KG1 (cell line): ENCODE measurements at regions not wholly inside any gene's neighbourhood (a gene's known extent, or its start where the extent isn't known, plus 50 kb on each side); places are given as distances from the start of the nearest gene placed in this dataset.
"Not testable (repeated sequence)": the region's sequence is repeated elsewhere in the genome, so short reads cannot be mapped to it uniquely, and the experiment has no call there.

ENCODE experiments used
- DNase-seq: peaks from one replicate; lab custom pipeline; 2025; lab: John Stamatoyannopoulos, UW

DNA sequence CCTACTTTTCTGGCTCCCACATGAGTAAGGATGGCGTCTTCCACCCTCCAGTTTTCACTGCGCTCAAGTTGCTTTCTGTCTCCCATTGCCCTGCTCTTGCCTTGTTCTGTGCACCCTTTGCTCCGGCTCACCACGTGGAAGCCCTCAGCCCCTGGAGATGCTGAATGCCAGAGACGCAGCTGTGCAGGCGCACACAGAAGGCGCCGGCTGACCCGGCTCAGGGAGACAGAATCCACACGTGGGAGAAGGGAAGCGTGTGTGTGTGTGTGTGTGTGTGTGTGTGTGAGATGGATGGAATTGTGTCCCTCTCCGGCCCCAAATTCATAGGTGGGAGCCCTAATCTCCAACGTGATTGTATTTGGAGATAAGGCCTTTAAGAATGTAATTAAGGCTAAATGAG, 118.2 kb upstream of the ERRFI1 start:
- no peak for DNase-seq

- no peak for DNase-seq
These were observed 117.0 kb upstream of the ERRFI1 start for GRCh38 chr1:8142955-8143629.

DNA sequence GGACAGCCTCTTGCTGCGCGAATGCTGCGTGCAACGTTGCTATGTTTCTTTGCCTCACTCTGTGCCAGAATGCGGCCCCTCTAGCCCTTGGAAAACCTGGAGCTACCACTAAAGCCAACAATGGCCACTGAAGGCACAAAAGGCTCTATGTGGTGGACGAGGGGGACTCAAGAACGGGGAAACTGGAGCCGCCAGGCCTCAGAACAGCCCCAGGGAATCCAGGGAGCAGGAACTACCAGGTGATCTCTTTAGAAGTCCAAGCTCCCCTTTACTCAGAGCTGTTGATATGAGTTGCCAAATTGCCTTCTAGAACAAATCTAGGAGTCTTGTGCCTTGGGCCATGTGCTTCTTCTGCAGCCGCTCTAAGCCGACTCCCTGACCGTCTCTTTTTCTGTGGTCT, 113.8 kb upstream of the ERRFI1 start:
- DNase-seq = no peak

- DNase-seq = no peak
These were observed 113.3 kb upstream of the ERRFI1 start for GRCh38 chr1:8139383-8139782.

- DNase-seq = no peak
These were observed 112.6 kb upstream of the ERRFI1 start for GRCh38 chr1:8138673-8139072.

GRCh38 chr1:8137481-8138244, 111.6 kb upstream of the ERRFI1 start:
- no peak for DNase-seq

- no peak for DNase-seq
These were observed 110.7 kb upstream of the ERRFI1 start for GRCh38 chr1:8136766-8137165.

- no peak for DNase-seq
These were observed 109.1 kb upstream of the ERRFI1 start for GRCh38 chr1:8135250-8135649.

DNA sequence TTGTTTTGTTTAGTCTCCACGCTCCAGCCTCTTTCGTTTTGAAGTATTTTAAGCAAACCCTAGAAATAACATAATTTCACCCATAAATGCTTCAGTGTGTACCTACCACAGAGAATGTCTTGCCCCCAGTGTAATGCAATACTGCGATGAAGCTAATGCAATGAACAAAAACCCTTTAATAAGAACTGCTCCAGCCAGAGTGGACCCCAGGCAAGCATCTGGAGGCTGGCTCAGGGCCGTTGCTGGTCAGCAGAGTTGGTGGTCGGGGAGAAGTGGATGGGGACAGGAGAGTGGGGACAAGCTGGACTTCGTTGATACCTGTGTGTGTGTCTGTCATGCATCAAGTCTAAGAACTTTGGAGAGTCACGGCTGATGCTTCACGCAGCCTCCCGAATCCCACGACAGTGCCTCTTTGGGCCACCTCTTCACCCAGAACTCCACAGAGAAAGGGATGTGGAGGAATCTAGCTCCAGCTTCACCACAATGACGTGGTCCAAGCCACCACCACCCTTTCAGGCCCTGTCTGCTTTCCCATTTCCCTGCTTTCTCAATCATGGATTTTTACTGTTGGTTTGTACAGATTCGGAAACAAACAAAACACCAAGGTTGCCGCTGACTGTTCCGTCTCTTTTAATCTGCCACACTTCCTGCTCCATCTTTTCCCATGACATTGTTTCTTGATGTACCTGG, 108.6 kb upstream of the ERRFI1 start:
- DNase-seq = no peak

DNA sequence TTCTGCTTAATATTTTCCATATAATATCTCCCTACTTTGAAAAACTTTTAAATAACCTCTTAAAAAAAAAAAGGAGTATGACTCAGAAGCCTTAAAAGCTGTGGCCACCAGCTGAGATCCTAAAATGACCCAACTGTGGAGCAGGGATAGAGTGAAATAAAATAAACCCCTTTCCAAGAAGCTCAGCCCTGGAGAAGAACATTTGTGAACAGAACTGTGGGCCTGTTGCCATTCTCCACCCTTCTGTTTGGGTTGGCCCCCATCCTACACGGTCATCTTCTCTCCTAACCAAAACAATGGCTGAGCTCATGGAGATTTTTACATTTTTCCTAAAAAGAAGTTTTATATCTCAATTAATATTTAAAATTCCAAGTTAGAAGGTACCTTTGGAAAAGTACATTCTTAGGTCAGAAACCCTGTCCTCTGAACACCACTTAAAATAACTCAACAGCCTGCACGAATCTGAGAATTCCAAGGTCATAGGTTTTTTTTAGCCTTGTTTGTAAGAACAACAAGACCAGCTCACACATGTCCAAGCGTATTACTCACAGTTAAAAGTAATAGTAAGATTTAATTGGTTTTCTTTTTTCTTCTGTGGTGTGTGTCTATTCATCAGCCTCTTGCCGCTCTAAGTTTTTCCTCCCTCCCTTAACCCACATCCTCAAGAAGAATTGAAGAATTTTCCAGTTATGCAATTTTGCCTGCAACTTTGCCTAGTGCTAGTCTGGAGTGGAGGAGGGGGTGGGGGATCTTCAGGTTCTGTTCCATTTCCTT, 107.7 kb upstream of the ERRFI1 start:
- no peak for DNase-seq

DNA sequence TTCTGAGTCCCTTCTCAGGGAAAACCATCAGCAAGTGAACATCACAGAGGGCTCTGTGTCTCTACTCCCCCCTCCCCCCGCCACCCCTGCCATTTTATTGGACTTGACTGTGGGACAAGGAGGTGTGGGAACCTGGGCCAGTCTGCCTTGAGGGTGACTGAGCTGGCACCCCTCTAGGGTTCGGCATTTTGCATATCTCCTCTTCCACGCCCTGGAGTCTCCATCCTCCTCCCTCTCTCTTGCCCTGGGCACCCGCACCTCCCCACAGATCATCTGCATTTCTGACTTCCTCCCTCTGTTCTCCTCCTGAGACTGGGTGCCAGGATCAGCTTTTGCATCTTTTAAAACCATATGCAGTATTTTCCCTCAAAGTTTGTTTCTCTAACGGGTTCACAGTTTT, 107.1 kb upstream of the ERRFI1 start:
- no peak for DNase-seq

- no peak for DNase-seq
These were observed 101.1 kb upstream of the ERRFI1 start for GRCh38 chr1:8127171-8127641.

GRCh38 chr1:8122477-8123407, 96.6 kb upstream of the ERRFI1 start:
- DNase-seq = no peak

DNA sequence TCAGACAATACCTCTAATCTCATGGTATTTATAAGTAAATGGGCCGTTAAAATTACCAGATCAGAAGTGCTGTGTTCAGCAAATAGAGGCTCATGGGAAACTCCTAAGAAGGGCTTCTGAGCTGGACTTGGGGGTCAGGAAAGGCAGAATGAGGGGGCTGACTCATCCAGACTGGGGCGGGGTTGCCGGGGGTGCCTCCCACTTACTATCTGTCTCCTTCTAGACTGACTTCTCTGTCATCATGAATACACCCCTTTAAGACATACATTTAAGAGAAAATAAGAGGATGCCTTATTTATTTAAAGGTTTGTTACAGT, 96.0 kb upstream of the ERRFI1 start:
- DNase-seq = no peak

DNA sequence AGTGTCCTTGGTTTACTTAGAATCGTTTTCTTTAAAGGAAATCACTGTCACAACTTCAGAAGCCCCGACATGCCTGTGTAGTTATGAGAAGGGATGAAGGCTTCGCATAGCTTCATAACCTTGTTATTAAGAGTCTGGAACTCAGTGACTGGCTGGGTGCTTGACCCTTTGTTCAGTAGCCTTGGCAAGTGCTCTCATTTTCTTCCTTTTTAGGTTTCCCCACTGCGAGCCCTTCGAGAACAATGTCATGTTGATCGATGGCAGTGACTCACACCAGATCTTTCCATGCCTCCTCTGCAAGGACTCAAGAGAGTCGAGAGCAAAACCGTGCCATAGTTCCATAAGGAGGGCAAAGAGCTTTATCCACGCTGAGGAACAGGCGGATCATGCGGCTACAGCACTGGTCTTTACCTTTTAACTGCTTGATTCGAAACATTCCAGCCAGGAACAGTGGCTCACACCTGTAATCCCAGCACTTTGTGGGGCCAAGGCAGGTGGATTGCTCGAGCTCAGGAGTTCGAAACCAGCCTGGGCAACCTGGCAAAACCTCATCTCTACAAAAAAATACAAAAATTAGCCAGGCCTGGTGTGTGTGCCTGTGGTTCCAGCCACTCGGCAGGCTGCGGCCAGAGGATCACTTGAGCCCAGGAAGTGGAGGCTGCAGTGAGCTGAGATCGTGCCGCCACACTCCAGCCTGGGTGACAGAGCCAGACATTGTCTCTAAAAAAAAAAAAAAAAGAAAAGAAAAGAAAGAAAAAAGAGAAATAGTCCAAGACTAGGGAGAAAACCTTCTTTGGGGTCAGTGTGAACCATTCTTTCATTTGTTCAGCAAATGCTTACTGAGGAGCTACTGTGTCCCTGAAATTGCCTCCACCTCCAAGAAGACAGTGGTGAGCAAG, 95.4 kb upstream of the ERRFI1 start:
- DNase-seq = no peak

- no peak for DNase-seq
These were observed 94.7 kb upstream of the ERRFI1 start for GRCh38 chr1:8120693-8121260.

DNA sequence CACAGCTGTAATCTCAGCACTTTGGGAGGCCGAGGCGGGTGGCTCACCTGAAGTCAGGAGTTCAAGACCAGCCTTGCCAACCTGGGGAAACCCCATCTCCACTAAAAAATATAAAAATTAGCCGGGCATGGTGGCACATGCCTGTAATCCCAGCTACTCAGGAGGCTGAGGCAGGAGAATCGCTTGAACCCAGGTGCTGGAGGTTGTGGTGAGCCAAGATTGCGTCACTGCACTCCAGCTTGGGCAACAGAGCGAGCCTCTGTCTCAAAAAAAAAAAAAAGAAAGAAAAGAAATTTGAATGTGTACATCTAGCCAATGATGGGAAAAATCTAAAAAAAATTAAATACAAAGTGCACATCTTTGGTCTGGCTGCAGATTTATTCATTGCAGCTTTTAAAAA, 92.6 kb upstream of the ERRFI1 start:
- not testable (repeated sequence) for DNase-seq

GRCh38 chr1:8118031-8118451, 91.9 kb upstream of the ERRFI1 start:
- no peak for DNase-seq

DNA sequence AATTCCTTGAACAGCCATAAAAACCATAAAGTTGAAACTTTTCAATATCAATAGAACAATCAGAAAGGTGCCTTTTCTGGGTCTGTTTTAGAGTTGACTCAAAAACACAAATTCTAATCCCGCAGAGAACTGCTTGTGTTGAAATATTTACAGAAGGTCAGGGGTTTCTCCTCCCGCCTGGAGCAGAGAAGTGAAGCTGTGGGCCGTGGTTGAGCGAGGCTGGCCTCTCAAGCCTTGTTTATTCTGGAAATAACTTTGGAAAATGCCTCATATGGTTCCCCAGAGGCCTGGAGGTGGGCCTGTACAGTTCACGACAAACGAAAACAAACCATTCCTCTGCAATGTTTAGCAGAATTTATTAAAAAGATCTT, 90.8 kb upstream of the ERRFI1 start:
- no peak for DNase-seq

- DNase-seq = no peak
These were observed 89.7 kb upstream of the ERRFI1 start for GRCh38 chr1:8115769-8116167.
